Stimulated activated CD4-positive, alpha-beta T cell treated with anti-CD3 and anti-CD28 coated beads, Interleukin-2, amount 100 ng/mL, for 24 hours (primary cell): ENCODE measurements at regions not wholly inside any gene's neighbourhood (a gene's known extent, or its start where the extent isn't known, plus 50 kb on each side); places are given as distances from the start of the nearest gene placed in this dataset.

Experiments
- DNase-seq, 2 donors: peaks; one replicate each; pipeline ENCODE4 v3.0.0-alpha.2; 2020

- no peak for DNase-seq
Measured at GRCh38 chr3:27945229-27945628, 223.1 kb upstream of the EOMES start.

DNA sequence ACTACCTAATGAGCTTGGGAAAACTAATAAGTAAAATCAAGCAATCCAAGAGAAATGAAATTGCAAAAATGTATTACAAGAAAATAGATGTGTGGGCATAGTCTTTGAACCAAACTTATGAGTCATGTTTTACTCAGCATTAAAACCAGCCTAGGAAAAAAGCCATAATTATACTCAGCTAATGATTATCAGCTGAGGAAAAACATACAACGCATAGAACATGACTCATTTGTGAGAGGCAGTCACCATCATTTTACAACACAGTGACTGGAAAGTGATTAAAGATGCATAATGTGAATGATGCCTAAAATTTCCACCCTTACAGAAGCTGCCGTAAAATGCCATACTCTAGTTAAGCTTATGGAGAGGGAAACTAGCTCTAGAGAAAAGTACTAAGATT is 238.0 kb upstream of the EOMES start:
- DNase-seq, result no peak

- DNase-seq, result peak in 1 of 2 donors; percentile 7
Measured at GRCh38 chr3:27963519-27963918, 241.4 kb upstream of the EOMES start.

- no peak for DNase-seq
Measured at GRCh38 chr3:27971600-27971999, 249.5 kb upstream of the EOMES start.

GRCh38 chr3:27976933-27977332 is 254.8 kb upstream of the EOMES start:
- DNase-seq, result no peak

- no peak for DNase-seq
Measured at GRCh38 chr3:27978440-27978839, 256.3 kb upstream of the EOMES start.

- no peak for DNase-seq
Measured at GRCh38 chr3:27985369-27986035, 255.9 kb upstream of the CMC1 start.

DNA sequence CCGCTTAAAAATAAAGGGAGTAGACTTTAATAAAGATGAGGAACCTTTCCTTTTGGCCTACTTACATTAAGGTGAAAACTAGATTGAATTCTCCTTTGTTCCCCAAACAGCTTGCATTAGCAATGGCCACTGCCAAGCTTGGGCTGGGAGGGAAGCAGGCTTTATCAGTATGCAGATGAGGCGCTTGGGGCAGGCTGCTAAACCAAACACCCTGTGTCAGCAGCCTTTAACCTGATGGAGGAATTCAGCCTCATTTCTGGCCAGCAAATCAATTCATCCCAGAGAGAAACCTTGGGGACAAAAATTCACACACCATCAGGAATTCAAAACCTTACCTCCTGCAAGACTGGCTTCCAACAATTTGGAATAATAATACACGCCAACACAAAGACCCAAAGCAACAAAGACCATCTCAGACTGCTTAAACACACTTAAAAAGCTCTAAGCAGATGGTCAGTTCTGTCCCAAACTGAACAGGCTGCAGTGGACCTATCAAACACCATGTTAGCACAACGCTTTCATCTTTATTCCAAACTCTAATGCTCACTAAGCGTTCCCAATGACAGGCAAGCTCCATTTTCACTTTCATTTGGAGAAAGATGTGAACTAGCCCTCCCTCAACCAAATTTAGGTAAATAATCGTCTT is 255.1 kb upstream of the CMC1 start:
- no peak for DNase-seq

DNA sequence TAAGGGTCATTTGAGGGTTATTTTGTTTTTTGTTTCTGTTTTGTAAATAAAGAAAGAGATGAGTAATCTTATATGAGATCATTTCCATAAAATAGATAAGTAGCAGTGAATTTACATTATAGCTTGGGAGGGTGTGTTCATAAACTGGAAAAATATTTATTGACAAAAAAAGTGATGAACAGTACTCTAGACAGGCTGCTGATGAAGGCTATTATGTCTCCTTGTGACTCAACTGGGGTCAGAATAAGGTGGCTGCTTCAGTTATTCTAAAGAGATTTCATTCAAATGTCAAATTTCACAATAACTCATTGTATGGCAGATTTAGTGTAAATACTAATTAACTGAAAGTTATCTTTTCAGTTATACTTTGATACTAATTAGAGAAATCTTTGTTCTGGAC is 251.1 kb upstream of the CMC1 start:
- no peak for DNase-seq

- DNase-seq, result no peak
Measured at GRCh38 chr3:27990837-27991236, 250.6 kb upstream of the CMC1 start.

DNA sequence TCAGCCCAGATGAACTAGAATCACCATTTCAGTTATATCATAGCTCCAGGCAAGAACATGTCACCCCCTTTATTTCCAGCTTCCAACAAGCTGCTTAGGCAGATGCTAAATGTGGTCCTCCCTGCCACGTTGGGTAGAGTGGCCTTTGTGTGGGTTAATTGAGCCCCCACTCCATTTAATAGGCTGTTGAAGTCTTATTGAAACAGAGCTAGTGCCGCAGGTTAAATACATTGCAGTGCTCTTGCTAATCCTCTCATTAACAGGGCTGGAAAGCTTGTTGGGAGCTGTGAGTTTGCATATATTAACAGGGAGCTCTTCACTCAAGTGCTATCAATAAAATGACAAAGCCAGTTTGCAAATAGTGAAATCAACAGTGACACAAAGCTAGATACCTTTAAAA is 248.4 kb upstream of the CMC1 start:
- no peak for DNase-seq

DNA sequence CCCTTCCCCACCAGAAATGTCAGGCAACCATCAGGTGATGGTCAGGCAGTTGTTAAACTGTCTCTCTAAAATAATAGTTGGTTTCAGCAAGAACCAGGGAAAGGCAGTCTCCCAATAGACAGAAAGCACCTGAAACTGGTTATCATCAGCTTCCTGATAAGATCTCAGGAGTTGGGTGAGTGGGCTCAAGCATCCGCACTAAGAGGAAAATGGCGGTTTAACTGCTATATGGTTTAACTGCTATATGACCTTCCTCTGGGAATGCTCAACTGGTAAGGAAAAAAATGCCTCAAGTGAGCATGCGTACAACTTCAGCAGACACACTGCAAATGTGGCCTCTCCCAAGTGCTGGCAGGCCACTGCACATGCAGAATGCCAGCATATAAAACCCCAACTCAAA is 240.8 kb upstream of the CMC1 start:
- DNase-seq, result no peak

DNA sequence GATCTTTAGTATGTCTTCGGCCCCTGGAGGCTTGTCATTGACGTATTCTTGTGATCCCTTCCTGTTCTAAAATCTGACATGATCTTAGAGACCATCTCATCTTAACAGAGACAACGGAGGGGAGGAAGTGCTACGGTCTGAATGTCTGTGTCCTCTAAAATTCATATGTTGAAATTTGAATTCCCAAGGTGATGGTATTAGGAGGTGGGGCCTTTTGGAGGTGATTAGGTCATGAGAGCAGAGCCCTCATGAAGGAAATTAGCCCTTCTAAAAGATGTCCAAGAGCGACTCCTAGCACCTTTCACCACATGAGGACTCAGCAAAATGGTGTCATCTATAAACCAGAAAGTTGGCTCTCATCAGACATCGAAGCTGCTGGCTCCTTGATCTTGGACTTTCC is 233.2 kb upstream of the CMC1 start:
- no peak for DNase-seq

DNA sequence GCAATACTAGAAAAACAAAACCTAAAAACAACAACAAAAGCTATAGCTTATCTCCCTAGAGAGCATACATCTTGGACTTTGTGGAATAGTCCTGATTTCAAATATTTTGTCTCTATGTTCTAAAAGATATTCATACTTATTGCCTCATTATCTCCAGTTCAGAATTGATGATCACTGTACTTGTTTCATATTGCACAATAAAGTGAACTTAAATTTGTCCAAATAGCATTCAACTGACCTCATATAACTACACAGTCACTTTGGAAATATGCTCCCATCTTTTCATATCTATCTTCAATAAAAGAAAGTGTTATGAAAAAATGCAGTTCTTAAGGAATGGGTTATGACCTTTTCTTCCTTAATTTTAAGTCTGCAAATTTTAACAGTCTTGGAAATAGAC is 228.6 kb upstream of the CMC1 start:
- DNase-seq, result no peak

DNA sequence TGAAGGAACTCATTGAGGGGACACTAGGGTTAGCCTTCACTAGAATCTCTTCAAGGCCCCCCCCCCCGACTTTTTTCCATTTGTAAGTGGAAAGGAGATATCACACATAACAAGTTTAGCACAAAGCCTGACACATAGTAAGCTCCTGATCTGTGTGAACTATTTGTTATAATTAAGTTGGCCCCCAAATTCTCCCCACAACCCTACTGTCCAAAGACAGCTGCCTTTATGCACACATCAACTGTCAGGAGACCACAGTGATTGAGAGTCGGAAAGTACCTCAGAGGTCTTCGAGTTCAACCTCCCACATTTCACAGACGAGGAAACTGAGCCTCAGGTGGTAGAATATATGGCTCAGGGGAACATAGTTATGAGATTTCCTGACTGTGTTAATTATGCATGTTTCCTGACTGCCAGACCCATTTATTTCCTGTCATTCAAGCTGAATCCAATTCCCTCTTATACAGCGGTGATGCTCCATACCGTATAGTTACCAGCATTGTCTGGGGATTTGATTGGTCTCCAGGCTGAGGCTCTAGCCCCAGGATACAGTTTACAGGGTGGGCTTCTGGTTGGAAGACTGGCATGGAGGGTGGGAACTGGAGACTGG is 227.4 kb upstream of the CMC1 start:
- DNase-seq, result no peak

- no peak for DNase-seq
Measured at GRCh38 chr3:28018925-28019718, 222.3 kb upstream of the CMC1 start.

DNA sequence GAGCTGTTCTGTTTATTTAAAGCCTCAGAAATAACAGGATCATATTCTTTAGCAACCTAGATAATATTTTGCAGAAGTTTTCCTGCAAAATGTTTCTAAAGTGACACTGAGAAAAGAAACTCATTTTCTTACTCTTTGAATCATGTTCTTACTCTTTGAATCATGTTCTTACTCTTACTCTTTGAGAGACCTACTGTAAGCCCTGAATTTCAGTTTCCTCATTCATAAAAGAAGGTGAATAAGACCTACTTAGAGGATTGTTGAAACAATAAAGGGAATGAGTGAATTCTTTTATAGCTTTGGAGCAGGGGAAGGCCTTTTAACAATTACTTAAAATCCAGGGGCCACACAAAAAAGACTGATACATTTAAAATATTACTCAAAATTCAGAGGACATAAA is 221.7 kb upstream of the CMC1 start:
- DNase-seq, result no peak

DNA sequence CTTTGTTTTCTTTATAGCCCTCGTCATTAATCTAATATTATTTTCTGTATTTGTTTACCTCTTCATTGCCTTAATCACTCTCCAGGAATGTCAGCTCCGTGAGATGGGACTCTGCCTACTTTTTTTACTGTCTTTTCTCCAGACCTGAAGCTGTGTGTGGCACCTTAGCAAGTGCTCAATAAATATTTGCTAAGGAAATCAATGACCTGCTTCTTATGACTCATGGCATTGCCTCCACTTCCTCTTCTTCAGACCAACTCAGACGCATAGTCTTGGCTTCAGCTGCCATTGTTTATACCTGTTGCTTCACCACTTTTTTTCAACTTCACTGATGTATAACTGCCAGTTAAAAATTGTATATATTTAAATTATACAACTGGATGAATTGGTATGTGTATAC is 218.5 kb upstream of the CMC1 start:
- DNase-seq, result no peak

DNA sequence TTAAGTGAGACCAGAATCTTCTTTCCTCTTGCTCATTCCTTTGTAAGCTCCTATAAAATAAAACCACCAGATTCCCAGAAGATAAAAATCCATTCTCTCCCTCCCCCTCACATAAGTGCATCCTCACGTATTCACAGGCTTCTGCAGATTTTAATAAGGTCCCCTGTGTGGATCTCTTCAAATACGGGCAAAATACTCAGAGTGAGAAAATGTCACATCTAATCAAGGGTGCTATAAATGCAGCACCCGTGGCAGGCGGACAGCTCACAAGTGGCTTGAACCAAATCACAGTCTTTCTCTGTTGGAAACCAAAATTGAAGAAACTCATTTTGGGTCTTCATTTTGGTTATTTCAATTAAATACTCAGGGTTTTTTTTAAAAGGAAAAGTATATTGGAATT is 212.9 kb upstream of the CMC1 start:
- no peak for DNase-seq

DNA sequence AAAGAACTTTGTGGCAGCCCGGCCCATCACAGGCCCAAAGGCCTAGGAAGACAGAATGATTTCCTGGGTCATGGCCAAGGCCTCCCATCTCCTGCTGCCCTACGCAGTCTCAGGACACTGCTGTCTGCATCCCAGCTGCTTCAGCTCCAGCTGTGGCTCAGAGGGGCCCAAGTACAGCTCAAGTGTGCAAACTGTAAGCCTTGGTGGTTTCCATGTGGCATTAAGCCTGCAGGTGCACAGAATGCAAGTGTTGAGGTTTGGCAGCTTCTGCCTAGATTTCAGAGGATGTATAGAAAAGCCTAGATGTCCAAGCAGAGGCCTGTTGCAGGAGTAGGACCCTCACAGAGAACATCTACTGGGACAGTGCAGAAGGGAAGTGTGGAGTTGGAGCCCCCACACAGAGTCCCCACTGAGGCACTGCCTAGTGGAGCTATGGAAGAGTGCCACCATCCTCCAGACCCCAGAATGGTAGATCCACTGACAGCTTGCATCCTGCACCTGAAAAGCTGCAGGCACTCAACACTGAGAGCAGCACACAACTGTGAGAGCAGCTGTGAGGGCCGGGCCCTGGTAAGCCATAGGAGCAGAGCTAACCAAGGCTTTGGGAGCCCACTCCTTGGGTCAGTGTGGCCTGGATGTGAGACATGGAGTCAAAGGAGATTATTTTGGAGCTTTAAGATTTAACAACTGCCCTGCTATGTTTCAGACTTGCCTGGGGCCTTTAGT is 208.2 kb upstream of the CMC1 start:
- no peak for DNase-seq

- no peak for DNase-seq
Measured at GRCh38 chr3:28036599-28037575, 204.5 kb upstream of the CMC1 start.

GRCh38 chr3:28039234-28039633 is 202.2 kb upstream of the CMC1 start:
- no peak for DNase-seq
